Hematopoietic multipotent progenitor cell treated with erythropoietin and hydrocortisone succinate and interleukin-3 and kit ligand, for 4 days (in vitro differentiated cells): ENCODE measurements at regions not wholly inside any gene's neighbourhood (a gene's known extent, or its start where the extent isn't known, plus 50 kb on each side); places are given as distances from the start of the nearest gene placed in this dataset.
"Not testable (repeated sequence)": the region's sequence is repeated elsewhere in the genome, so short reads cannot be mapped to it uniquely, and the experiment has no call there.

Experiments
- DNase-seq: peaks from one replicate; pipeline ENCODE4 v3.0.0-alpha.2; 2015

DNA sequence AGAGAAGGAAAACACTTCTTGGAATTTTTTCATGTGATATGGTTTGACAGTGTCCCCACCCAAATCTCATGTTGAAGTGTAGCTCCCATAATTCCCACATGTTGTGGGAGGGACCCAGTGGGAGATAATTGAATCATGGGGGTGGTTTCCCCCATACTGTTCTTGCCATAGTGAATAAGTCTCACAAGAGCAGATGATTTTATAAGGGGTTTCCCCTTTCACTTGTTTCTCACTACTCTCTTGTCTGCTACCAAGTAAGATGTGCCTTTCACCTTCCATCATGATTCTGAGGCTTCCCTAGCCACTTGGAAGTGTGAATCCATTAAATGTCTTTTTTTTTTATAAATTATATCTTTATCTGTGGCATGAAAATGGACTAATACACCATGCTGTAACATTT, 250.7 kb downstream of the LPIN1 start:
- no peak for DNase-seq

DNA sequence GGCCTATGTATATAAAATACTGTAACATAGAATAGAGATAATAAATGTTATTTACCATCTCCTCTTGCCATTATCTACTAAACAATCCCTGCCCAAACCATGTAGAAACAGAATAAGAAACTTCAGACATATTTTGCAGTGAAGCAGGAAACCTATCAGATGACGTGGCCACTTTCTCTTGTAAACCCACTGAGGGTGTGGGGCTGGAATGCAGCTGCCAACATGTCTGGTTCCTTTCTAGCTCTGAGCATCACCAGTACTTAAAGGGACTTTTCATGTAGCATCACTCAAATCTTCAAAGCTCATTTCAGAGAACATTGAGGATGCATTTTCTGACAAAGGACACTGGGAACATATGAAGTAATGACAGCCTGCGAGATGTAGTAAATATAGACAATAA, 251.8 kb downstream of the LPIN1 start:
- DNase-seq = peak; percentile 51

DNA sequence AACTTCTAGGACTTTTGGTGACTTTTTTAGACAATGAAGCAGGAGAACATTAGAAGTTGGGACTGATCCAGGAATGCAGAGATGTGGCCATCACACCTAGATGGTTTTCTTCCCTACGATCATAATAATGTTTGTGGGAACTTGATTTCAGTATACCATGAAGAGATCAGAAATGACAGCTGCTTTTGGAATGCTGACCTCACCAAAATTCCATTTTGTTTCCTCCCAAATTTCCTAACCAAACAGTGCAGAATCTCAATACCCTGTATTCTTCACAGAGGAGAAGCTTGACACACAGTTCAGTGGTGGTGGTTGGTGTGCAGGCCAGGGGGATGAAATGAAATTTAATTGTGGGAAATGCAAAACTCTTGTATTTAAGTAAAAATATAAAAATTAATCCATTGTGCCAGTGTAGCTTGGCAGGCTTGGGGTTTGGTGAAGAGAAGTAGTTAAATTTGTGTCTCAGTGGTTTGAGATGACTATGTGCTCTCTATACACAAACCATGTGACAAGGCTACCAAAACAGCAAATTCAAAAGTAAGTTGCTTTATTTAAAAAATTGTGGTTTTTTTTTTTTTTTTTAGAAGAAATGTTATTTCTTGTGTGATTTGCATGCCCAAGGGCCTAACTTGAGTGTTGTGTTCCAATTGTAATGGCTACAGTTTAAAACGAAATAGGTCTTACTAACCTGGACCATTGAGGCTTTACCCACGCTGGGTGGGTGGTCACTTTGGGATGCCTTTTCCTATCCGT, 252.4 kb downstream of the LPIN1 start:
- no peak for DNase-seq

DNA sequence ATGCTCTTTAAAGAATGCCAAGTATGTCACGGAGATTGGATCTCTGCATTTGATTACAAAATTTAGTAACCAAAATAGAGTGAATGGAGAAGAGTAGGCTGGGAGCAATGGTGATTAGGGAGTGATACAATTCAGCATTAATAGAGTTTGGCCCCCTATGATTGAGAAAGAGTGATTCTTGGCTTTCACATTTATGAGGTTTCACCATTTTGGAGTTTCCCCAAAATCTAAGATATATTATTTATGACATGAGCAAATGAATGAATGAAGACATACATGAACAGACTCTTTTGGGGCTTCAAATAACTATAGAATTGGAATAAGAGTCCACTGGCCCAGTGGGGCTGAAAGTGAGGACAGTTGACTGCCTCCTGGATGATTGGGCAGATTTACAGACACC, 255.2 kb downstream of the LPIN1 start:
- DNase-seq = no peak

DNA sequence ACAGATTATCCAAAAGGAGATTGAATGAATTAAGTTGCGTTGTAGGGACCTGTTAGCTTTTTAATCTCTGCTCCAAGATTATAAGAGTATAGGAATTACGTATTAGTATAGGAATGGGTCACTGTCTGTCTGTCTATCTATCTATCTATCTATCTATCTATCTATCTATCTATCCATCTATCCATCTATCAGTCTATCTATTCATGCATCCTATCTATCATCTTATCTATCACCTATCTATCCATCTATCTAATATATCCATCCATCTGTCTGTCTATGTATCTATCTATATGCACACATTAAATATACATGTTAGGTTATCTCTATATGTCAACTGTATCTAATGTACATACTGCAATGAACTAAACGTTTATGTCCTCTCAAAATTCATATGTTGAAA, 255.8 kb downstream of the LPIN1 start:
- DNase-seq = no peak

DNA sequence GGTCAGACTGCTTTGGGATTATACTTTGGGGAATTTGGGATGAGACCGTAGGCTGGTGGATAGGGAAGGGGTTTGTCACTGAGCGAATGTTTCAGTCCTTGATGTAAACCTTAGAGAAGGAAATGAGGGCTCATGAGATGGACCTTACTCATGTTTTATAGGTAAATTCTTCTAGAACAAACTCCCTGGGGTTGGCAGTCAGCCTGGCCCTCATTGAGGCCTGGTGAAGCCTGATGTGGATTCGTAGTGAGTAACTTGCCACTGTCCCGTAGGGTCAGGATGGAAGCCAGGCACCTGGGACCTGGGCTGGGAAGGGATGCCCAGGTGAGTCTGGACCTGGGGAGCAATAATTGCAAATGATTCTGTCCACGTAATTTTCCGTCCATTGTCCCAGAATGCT, 258.3 kb downstream of the LPIN1 start:
- DNase-seq = no peak

DNA sequence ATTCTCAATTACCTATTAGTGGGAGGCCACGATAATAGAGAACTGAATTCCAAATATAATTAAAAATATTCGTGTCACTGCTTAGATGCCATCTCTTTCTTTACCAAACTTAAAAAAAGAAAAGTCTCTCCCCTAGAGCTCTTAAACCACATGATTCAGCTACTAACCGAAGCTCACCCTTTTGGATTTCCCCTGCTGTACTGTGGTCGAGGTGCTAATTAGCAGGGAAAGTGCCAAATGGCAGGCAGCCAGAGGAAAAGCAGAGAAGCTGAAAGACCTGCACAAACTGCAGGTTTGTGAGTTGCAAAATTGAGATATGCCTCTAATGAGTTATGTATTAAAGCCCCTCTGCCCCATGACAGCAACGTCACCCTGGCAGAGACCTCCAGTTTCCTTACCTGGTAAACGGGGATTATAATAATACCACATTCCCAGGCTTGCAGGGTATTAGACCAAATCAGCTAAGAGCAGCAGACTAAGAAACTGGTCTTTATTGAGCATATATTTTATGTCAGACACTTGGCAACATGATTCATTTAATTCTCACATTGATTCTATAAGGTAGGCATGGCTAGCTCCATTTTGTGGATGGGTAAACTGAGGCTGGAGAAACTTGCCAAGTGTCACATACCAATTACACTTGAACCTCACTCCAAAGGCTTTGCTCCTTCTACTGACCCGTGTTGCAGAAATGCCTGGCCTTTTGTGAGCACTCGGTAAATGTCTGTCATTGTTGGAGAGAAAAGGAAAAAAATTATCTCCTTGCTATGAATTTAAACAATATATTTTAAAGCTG, 259.7 kb downstream of the LPIN1 start:
- peak; percentile 89 for DNase-seq

DNA sequence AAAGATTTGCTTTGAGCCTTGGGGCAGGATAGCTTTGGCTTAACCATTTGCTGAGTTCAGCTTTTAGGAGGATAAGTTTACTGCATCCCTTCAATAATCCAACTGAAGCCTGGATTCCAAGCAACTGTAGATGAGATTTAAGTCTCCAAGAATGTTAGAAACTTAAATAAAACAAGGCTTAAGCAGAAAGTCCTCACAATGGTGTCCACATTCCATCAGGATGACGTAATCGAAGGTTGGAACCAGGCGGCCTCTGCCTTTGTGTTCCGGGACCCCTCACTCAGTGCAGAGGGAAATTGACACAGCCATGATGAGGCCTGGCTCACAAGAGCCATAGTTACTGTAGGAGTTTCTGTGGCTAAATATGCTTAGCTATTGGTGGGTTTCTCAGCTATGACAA, 260.4 kb downstream of the LPIN1 start:
- no peak for DNase-seq

DNA sequence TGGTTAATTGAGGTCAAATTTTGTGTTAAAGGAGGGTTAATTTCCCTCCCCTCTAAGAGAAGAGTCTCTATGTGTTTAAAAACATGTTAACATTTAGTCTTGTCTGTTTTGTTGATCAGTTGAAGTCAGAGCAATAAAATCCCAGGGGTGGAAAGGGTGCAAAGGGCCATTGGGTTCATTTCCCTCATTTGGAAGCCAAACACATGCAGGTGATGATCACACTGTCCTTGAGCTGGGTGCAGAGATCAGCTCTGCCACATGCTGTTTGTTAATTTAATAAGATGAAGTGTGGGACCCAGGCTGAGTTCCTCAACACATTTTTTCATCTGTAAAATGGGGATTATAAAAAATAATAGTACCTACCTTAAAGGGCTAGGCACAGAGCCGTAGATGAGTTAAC, 260.9 kb downstream of the LPIN1 start:
- DNase-seq = no peak

DNA sequence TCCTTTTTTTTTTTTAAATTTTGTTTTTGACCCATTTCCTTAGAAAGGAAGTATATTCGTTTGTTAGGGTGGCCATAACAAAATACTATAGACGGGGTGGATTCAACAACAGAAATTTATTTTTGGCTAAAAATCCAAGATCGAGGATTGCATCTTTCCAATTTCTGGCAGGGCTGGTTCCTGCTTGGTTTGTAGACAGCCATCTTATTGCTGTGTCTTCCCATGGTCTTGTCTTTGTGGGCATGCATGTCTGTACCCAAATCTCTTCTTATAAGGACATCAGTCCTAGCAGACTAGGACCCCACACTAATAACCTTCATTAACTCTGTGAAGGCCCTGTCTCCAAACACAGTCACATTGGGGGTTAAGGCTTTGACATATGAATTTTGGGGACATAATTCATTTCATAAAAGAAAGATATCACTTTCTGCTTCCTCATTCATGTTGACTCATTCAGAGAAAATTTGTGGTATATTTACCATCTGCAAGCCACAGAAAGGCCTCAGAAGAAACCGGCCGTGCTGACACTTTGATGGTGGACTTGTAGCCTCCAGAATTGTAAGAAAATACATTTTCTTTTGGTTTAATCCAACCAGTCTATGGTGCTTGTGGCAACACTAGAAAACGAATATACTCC, 262.1 kb downstream of the LPIN1 start:
- DNase-seq = peak; percentile 71

DNA sequence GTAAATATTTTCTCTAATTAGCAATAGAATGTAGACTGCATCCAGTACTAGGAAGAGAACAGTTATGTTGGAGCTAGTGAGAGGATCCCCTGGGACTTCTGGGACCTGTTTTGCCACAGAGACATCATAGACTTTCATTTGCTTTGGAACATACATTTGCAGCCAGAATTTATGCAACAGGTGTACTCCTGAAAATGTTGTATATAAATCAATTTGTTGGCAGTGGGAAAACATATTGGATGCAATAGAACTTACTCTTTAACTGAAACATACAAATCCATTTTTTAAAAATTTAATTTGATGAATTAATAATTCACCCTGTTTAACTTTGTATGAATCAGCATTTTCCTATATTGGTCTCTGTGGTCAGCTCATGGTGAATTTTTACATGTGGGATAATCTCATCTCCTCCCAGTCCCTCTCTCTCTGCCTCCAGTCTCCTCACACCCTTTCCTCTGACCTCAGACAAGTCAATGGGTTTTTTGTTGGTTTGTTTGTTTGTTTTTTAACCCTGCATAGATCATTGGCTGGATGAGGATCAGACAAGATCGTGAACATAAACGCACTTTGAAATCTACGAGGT, 263.0 kb downstream of the LPIN1 start:
- peak; percentile 66 for DNase-seq

DNA sequence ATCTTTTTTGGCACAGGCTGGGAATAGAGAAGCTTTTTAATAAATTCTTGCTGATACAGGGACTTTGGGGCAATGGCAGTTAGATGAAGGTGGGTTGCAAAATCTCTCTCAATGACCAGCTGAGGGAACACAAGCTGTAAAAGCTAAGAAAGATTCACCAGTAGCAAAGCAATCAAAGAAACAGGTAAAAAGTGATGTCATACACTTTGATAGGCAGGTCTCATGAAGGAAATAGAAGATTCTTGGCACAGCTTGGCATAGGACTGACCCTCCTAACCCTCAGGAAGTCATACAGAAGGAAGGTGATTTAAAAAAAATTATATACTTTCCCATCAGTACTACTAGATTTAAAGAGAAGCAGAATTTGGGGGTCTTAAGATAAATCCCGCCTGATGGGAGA, 263.6 kb downstream of the LPIN1 start:
- DNase-seq = no peak

DNA sequence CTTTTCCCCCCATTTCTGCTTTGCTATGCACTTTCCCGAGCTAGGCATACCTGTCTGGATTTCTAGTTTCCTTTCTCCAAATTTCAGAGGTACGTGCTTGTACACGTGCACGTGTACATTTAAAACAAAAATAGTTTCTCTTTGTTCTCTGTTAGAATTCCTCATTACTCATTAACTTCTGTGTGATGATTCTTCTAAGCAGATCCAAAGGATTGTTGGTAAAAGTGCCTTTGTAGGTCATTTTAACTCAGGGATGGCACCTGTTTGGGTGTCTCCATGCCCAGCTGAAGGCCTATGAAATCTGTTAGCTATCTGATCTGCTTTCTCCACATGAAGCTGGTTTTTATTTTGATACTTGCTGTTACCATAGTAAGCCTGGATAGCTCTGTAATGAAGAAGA, 264.3 kb downstream of the LPIN1 start:
- no peak for DNase-seq

DNA sequence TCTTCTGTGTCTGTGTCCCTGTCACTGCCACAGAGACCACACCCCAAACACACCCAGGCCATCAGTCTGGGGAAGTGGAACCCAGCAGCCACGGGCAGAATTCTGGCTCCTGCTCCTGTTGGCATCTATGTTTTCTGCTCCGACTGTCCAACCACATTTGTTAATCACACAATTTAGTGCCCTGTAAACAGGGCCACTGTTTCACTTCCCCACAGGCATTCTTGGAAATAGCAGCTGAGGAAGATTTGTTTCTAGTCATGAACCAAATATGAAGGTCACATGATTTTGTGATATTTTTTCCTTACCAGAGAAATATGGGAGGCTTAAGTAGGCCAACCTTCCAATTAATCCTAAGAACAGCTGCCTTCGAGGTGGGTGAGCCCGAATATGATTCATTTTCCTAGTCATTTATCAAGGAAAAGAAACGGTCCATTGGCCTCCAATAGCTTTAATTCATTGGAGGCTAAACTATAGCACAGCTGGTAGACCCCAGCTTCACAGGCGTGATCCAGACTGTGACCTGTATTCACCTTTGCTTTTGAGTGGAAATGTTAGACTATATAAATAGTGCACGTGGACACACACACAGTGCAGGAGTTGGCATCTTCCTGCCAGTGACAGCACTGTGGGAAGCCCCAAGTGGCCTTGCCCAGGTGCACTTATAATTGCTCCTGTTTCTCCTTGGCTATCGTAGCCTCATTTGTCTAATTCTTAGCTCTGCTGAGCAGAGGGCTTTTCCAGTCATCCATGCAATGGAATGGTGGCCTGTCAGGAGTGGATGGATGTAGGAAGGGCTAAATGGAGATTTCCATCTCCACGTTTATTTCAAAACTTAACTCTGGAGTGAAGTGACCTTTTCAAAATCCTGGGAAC, 267.9 kb downstream of the LPIN1 start:
- peak; percentile 34 for DNase-seq

DNA sequence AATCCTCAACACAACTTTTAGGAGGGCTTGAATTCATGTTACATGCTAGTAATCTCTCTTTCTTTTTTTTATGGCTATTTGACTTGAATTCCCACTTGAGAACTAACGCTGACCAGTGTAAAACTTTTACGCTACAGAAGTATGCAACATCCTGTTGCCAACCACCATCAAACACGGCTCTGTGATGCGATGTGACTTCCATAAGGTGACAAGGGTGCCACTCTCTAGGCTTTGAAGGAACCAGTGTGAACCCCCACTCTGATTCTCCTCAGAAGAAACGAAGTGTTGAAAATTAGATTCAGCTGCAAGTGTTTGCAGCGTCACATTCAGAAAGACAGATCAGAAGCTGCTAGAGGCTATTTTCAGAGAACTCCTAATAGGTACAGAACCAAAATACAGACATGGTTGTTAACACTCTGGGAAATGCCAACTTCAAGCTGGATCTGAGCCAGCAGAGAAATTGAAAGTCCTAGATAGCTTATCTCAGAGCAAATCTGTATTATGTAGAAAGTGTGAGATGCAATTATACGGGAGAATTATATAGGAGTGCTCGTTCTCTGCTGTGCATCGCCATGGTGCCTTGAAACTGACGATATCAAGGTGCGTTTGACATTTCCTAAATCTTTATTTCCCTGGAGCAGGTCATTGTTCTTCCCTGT, 271.2 kb downstream of the LPIN1 start:
- no peak for DNase-seq

DNA sequence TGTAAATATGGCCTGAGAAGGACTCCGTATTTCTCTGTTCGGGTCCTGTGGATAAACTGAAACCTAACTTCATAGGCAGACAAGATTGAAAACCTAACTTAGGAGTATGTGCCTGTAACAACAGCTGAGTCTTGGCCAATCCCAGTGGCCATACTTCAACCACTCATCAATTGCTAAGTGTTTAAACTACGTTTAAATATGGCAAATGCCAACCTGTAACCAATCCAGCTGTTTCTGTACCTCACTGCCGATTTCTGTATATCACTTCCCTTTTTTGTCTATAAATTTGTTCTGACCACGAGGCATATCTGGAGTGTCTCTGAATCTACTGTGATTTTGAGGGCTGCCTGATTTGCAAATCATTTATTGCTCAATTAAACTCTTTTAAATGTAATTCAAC, 272.3 kb downstream of the LPIN1 start:
- peak; percentile 54 for DNase-seq

DNA sequence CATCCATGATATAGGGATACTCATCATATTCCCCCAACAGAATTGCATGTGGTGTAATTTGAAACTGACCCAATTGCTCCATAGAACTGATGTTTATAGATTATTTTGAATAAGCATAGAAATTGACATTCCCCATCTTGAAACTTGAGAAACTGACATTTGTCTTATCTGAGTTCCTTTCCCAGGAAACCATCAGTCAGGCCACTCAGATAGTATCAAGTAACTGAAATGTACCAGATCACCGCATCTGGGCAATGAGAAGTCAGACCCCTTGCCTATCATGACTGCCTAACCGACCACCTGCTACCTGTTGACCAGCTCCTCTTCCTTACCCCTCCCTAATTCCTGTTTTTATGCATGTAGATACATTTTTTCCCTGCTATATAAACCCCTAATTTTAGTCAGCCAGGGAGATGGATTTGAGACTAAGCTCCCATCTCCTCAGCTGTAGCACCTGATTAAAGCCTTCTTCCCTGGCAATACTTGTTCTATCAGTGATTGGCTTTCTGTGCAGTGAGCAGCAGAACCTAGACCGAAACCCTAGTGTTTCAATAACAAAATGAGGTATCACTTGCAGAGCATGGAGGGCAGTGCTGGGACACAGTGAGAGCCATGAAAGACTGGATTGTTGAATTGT, 274.5 kb downstream of the LPIN1 start:
- no peak for DNase-seq

DNA sequence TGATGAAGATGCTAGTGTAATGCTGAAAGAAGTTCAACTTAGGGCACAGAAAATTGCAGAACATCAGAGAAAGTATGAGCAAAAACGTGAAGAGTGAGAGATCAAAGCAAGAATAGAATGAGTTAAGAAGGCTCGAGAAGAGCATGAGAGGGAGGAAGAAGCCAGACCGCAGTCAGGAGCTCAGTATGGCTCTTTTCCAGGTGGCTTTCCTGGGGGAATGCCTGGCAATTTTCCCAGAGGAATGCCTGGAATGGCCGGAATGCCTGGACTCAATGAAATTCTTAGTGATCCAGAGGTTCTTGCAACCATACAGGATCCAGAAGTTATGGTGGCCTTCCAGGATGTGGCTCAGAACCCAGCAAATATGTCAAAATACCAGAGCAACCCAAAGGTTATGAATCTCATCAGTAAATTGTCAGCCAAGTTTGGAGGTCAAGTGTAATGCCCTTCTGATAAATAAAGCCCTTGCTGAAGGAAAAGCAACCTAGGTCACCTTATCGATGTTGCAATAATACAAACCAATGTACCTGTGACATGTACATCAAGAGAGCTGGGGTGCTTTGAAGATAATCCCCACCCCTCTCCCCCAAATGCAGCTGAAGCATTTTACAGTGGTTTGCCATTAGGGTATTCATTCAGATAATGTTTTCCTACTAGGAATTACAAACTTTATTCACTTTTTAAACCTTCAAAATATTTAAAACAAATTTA, 277.9 kb downstream of the LPIN1 start:
- not testable (repeated sequence) for DNase-seq

DNA sequence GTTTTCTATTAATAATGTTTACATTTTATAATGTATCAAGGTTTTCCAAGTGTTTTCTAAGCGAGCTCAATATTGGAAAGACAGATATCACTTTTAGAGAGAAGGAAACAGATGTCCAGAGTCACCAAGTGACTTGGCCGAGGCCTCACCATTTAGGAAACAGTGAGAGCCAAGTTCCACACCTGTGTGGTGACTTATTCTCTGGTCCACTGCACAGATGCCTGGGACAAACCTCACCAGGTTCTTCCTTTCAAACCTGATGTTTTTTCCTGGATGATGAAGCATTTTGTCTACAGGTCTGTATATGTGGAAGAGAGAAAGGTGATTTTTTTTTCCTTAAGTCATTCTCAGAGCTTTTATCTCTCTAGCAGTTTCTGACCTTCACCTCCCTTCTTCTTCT, 280.7 kb downstream of the LPIN1 start:
- no peak for DNase-seq

DNA sequence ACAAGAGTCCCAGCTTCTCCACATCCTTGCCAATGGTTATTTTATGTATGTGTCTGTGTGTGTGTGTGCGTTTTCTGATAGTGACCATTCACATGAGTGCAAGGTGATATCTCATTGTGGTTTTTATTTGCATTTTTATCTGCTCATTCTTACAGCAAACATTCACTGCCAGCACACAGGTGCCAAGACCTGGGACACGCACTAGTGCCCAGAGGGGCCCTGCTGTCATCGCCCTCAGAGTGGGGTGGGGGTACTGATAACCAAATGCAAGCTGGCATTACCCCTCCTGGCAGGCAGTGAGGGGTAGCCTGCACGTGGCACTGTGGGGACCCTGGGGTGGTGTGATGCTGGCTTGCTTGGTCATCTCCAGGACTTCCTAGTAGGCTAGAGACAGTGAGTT, 285.4 kb downstream of the LPIN1 start:
- DNase-seq = peak; percentile 83

DNA sequence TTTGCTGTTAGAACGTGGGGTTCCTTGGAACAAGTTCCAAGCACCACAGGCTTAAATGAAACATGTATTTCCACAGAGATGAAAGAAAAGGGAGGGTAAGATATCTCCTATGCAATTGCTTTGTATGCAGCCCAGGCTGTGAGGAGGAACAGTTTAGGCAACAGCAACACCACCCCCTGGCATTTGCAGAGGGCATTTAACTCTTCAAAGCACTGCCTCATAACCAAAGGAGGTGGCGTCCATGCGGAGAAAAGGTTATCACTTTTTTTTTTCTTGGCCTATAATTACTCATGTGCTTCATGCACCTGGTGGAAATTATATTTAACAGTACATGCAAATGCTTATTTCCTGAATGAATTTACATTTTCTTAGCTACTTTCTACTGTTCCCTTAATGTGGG, 286.0 kb downstream of the LPIN1 start:
- peak; percentile 80 for DNase-seq
